HG03095 (cell line): ENCODE measurements at regions not wholly inside any gene's neighbourhood (a gene's known extent, or its start where the extent isn't known, plus 50 kb on each side); places are given as distances from the start of the nearest gene placed in this dataset.

ENCODE experiments used
- ATAC-seq: cut with Tn5 transposase; IDR thresholded peaks from one replicate; pipeline ENCODE4 v1.9.1; 2021; ENCODE audit warnings: moderate library complexity; ENCODE audit not compliant: unreplicated experiment

DNA sequence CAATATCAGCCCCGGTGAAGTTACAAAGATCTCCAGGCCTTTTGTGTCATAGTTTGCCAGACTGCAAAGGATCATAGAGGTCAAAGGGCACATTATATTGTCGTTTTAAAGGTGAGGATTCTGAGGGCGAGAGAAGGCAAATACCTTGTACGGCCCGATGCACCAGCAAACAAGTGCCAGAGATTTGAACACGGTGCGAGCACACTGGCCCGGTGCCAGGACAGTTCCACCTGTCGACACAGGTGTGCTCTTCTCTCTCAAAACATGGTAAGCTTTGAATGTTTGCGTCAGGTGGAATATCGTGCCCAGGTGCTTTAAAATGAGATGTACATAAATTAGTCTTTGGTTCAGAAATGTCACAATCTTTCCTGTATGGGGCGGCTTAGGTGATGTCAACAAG is 776.1 kb upstream of the ID2 start:
- ATAC-seq = no peak

- no peak for ATAC-seq
Observed at GRCh38 chr2:7906431-7906830, 775.4 kb upstream of the ID2 start.

DNA sequence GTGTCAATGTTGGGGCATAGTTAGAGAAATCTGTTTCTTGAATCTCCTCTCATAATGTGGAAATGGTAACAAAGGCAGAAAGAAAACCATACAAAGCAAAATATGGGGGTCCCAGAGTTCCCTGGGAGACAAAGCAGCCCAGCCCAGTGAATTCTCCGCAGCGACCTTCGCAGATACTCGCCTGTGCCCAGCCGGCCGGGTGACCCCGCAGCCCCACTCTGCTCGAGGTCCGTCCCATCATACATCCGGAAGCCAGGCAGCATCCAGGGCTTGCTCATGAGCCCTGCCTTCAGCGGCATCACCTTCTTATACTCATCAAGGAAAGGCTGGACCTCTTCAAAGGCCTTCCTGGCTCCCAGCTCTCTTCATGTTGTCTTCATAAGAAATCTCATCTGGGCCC is 774.8 kb upstream of the ID2 start:
- no peak for ATAC-seq

DNA sequence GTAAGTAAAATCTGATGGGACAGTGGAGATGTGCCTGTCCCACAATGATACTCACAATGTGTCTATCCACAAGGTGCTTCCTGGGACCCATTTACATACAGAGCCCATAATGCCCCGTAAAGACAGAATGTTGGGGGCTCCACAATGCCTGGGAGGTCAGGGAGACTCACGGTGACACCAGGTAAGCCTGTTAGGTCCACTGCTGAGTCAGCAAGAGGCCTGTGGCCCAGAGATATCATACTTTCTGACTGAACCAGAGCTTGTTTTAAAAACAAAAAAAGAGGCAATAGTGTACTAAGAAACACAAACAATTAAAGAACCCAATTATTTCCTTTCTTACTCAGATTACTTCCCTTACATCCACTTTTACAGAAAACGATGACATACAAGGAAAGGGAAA is 771.1 kb upstream of the ID2 start:
- no peak for ATAC-seq

GRCh38 chr2:7911196-7911595 is 770.7 kb upstream of the ID2 start:
- ATAC-seq = no peak

GRCh38 chr2:7913974-7914373 is 767.9 kb upstream of the ID2 start:
- no peak for ATAC-seq

GRCh38 chr2:7915302-7916091 is 766.4 kb upstream of the ID2 start:
- no peak for ATAC-seq

DNA sequence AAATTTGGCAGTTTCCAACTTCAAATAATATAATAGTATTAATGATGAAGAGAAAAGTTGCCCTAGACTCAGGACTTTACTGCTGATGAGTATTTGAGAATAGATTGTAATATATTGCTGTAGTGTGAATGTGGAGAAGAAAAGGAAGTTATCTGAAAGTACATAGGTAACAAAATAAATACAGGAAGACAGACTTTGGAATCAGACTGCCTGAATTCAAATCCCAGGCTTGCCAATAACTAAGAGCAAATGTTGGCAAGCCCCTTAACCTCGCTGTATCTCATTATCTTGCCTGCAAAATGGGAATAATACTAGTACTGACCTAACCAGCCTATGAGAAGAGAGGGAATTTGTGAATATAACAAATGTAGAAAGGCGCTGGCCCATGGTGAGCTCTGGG is 765.2 kb upstream of the ID2 start:
- no peak for ATAC-seq

DNA sequence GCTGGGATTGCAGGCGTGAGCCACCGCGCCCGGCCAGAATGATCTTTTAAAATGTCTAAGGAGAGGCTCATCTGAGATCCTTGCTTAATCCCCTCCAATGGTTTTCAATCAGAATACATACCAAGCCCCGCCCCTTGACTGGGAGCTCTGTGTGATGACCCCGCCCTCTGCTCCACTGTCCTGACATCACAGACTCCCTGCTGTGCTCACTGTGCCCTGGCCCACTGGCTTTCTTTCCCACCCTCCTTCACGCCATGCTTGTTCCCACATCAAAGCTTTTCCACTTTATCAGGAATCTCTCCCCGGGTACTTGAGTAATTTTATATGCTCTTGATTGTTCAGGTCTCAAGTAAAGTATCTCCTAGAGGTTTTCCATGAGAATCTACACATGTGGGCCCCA is 762.3 kb upstream of the ID2 start:
- no peak for ATAC-seq

DNA sequence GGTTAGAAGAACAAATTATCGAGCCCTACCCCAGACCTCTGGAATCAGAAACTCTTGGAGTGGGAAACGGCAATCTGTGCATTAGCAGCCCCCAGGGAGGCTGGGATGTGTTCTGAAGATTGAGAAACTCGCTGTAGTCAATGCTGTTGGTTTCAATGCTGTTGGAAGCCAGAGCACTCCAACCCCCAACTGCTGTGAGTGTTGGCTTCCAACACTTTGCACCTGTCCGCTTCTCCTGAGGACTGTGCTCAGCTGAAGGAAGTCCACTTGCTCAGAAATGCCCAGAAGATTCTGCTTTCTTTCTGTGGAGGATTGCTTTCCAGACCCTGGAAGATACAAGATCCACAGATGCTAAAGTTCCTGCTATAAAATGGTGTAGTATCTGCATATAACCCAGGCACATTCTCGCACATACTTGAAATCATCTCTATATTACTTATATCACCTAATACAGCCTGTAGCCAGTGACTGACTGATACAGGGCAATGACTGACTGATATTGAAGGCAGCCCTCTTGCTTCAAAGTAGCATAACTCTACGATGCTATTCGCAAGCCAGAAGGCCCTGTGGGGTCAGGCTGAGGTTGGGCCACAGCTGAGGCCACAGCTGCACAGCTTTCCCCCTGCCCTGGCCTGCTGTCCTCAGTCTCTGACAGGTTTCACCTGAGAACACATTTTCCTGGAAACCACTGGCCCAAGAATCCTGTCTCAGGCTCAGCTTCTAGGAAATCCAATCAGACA is 757.7 kb upstream of the ID2 start:
- no peak for ATAC-seq

- ATAC-seq = no peak
Observed at GRCh38 chr2:7925506-7925905, 756.4 kb upstream of the ID2 start.

- ATAC-seq = no peak
Observed at GRCh38 chr2:7927691-7928090, 754.2 kb upstream of the ID2 start.

DNA sequence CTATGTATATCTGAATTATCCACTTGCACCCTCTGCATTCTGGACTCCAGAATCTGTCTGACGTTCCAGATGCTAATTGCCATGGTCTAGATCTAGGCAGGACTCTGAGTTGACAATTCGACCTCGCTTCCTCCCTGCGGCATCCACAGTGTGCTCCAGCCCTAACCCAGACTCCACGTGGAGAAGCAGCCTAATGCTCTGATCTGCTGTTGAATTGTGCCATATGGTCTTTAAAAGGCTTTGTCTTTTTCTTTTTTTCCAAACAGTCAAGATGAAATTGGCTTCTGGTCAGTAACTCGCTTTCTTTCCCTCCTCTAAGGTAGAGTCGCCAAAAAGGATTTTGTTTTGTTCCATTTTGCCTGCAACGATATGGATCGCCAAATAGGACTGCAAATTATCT is 752.6 kb upstream of the ID2 start:
- ATAC-seq = no peak

- no peak for ATAC-seq
Observed at GRCh38 chr2:7930800-7931635, 750.8 kb upstream of the ID2 start.

DNA sequence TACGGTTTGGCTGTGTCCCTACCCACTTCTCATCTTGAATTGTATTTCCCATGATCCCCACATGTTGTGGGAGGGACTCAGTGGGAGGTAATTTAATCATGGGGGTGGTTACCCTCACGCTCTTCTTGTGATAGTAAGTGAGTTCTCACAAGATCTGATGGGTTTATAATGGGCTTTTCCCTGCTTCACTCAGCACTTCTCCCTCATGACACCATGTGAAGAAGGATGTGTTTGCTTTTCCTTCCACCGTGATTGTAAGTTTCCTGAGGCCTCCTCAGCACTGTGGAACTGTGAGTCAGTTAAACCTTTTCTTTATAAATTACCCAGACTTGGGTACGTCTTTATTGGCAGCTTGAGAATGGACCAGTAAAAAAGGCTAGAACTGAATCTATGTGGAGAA is 750.0 kb upstream of the ID2 start:
- ATAC-seq = no peak

DNA sequence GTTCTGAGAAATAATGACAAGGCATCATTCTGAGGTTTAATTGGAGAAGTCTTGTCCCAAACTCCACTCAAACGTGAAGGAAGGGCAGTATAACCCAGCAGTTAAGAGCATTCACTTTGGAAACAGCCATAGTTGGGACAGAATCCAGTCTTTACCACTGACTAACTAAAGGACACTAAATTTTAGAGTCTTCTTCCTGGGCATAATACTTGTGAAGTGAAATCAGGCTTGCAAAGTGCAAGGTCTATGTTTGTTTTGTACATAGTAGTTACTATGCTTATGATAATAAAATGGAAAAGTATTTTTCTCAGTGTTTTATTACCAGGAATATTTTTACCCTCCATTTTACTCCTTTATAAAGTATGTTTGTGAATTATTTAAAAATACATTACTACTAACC is 748.2 kb upstream of the ID2 start:
- ATAC-seq = no peak

GRCh38 chr2:7934476-7934875 is 747.4 kb upstream of the ID2 start:
- ATAC-seq = no peak

DNA sequence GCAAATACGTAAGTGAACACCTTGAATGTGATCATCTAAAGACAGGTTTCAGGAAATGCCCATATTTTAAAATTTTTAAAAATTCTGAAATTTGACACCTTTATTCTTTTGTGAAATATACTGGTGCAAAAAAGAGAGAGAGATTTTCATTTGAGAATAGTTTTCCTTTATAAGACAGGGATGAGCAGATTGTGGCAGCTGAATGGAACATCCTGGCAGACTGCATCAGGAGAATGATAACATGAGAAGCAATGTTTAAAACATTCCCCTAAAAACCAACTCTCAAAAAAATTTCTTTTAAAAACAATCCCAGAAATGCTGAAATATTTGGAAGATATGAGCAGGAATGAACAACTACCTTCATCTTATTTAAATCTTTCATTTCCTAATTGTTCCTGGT is 744.8 kb upstream of the ID2 start:
- ATAC-seq = no peak

GRCh38 chr2:7940723-7941122 is 741.1 kb upstream of the ID2 start:
- no peak for ATAC-seq

GRCh38 chr2:7943446-7943845 is 738.4 kb upstream of the ID2 start:
- no peak for ATAC-seq

GRCh38 chr2:7945026-7945425 is 736.8 kb upstream of the ID2 start:
- ATAC-seq = no peak
